Central memory CD4-positive, alpha-beta T cell (primary cell): ENCODE measurements at regions not wholly inside any gene's neighbourhood (a gene's known extent, or its start where the extent isn't known, plus 50 kb on each side); places are given as distances from the start of the nearest gene placed in this dataset.

Experiments used
- DNase-seq: peaks from one replicate; pipeline ENCODE4 v3.0.0; 2022

DNA sequence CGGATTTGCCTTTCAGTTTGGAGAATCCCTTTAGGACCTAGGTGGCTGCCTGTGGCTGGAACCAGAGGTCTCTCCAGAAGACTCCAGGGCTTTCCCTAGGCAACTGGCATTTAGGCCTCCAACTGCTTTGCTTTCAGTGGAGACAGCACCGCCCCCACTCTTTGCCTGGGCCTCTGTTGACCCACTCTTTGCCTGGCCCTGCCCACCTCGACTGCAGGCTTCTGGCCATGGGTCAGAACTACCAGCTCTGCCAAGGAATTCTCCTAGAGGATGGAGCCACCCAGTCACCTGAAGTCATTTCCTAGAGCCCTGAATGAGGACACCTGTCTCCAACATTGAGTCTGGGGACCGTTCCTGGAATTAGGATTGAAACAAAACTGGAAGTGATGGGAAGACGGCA lies 439.0 kb upstream of the CDH4 start:
- DNase-seq, result no peak

GRCh38 chr20:60815656-60816055 lies 436.4 kb upstream of the CDH4 start:
- no peak for DNase-seq

DNA sequence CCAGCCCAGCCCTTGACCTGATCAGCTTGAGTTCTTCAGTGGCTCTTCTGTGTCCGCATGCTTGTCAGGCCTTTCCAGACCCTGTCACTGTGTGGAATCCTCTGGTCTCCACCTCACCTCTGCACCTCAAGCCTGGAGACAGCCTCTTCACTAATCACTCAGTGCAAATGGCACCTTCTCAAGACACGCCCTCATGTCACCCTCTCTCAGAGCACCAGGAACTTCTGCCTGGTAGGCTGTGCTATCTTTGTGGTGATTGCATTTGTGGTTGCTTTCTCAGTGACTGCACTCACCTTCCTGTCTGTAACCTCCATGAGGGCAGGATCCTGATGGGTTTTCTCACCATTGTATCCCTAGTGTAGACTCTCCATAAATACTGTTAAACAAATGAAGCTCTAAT lies 435.2 kb upstream of the CDH4 start:
- no peak for DNase-seq

- DNase-seq, result no peak
Observed at GRCh38 chr20:60817891-60818290, 434.2 kb upstream of the CDH4 start.

DNA sequence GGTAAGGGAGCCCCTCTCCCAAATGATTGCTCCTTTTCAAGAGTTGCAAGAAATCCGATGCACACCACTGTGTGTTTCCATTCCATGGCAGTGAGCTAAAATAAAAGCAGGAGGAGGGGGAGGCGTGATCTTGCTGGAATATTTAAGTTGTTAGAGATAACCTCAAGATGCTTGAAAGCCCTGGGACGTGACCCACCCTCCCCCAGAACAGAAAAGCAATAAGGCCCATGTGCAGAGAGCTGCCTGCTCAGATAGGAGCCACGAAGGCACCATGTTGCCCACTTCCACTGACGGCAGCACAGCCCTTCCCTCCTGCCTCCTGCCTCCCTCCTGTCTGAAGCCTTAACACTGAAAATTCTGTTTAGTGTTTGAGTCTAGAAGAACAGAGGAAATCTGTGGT lies 432.6 kb upstream of the CDH4 start:
- DNase-seq, result no peak

DNA sequence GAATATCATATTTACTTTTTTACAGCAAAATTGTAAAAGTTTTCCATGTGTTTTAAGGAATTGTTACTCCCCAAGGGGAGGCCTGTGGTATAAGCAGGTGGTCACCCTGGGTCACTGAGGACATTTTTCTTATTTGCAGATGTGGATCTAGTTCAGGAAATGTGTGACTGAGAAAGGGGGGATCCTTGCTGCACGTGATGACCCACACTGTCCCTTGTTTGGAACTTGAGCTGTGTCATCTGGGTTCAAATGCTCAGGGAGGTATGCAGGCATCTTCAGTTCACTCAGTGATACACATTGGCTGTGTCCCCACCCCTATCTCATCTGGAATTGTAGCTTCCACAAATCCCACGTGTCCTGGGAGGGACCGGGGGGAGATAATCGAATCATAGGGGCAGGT lies 431.9 kb upstream of the CDH4 start:
- no peak for DNase-seq

- DNase-seq, result no peak
Observed at GRCh38 chr20:60820918-60821317, 431.1 kb upstream of the CDH4 start.

DNA sequence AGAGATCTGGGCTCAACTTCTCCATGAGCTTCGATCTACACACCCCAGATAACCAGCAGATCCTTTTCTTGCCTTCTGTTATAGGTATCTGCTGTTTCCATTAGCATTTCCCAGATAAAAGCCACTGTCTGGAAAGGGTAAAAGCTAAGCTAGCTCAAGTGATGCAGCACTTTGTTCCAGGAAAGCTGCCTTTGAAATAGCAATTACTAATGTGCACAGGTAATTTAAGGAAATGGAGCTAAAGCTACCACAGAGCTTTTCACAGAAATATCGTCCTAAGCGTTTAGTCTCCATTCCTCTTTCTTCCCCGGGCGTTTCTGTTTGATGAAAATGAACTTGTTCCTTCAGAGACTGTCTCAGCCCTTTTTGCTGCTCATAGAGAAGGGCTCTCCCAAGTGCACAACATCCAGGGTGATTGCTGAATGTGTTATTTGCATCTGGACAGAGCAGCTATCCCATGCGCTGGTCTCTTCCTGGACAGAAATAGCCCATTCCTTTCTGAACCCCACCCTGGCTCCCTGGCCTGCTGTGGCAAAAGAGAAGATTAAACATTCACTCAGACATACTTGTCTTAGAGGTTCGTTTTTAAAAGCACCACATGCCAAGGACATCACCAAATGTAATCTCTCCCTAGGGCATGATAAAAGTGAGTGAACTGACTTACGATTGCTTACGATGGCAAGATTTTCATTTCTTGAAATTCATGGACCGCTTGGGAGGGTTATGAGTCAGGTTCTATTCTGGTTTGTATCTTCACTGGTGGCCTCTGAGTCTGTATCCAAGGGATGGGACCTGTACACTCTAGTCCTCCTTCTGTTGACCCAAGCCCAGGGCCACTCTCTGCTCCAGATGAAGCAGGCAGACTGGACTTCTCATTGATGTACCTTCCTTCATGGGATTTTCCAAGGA lies 429.1 kb upstream of the CDH4 start:
- DNase-seq, result no peak

- no peak for DNase-seq
Observed at GRCh38 chr20:60835876-60836275, 416.2 kb upstream of the CDH4 start.

- DNase-seq, result no peak
Observed at GRCh38 chr20:60837173-60837770, 414.8 kb upstream of the CDH4 start.

GRCh38 chr20:60838297-60838696 lies 413.8 kb upstream of the CDH4 start:
- no peak for DNase-seq

DNA sequence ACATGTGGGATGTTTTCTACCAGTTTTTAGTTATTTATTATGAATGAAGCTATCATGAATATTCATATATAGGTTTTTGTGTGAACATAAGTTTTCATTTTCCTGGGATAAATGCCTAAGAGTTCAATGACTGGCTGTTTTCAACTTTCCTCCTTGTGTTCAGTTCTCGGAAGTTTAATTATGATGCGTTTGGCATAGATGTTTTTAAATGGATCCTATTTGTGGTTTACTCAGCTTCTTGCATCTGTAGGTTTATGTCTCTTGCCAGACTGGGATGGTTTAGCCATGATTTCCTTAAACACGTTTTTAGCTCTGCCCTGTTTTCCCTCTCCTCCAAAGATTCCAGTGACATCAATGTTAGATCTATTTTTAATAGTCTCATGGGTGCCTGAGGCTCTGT lies 411.1 kb upstream of the CDH4 start:
- DNase-seq, result no peak

DNA sequence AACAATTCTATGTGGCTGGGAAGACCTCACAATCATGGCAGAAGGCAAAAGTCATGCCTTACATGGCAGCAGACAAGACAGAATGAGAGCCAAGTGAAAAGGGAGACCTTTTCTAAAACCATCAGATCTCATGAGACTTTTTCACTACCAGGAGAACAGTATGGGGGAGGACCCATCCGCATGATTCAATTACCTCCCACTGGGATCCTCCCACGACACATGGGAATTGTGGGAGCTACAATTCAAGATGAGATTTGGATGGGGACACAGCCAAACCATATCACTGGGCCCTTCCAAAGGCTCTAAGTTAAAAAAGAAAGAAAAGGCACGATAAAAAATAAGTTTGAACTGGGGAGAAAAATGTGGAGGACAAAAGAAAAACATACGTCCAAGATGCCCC lies 406.9 kb upstream of the CDH4 start:
- no peak for DNase-seq

- no peak for DNase-seq
Observed at GRCh38 chr20:60851826-60852704, 400.0 kb upstream of the CDH4 start.

- DNase-seq, result no peak
Observed at GRCh38 chr20:60857708-60858107, 394.4 kb upstream of the CDH4 start.

DNA sequence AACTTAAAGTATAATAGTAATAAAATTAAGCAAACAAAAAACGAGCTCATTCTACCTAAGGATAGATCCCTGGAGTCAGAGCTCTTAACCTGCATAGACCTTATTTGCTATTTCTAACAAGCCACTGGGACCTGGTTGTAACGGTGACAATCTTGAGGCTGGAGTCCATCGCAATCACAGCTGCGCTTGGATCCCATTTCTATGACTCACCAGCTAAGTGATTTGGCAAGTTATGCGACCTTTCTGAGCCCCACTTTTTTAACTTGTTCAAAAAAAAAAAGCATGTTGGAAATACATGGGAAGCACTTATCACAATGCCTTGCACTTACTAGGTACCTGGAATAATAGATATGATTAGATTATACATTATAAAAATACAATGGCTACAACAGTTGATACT lies 389.5 kb upstream of the CDH4 start:
- DNase-seq, result no peak

- DNase-seq, result no peak
Observed at GRCh38 chr20:60863548-60863947, 388.5 kb upstream of the CDH4 start.

DNA sequence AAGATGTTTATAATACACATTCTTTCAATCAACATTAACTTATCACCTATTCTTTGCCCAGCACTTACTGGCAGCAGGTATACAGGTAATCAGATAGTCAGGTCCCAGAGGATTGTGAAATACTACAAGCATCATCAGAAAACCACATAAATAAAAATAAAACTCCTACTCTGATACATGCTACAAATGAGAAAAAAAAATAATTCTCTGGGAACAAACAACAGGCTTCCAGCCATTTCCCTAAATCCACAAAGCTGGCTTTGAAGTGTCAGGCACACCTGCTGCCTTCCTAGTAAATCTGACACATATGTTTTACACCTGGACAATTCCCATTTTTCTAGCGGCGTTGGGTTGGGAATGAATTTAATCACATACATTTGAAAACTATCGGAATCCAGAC lies 384.5 kb upstream of the CDH4 start:
- DNase-seq, result no peak

DNA sequence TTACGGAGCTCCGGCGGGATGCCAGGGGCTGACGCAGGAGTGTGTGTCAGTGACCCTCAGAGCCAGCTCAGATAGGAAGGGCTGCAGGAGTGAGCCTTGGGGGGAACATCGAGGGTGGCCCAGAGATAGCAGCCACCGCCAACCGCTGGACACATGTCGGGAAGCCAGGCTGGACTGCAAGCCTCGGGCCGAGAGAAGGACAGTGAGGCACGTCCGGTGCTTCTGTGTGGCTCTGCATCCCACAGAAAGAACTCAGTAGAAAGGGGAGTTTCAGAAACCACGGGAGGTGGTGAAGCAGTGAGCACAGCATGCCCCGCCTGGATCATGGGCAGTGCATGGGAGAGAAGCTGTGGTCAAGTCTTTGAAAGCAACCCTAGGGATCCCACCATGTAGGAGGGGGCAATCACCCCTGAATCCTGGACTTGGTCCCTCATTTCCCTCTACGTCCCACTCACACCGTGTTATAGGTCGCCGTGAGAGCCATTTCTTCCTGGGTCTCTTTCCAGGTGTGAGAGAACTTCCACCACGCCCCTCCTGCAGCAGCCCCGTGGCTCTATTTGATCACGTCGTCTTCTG lies 383.7 kb upstream of the CDH4 start:
- DNase-seq, result no peak

- DNase-seq, result no peak
Observed at GRCh38 chr20:60869087-60869486, 383.0 kb upstream of the CDH4 start.

DNA sequence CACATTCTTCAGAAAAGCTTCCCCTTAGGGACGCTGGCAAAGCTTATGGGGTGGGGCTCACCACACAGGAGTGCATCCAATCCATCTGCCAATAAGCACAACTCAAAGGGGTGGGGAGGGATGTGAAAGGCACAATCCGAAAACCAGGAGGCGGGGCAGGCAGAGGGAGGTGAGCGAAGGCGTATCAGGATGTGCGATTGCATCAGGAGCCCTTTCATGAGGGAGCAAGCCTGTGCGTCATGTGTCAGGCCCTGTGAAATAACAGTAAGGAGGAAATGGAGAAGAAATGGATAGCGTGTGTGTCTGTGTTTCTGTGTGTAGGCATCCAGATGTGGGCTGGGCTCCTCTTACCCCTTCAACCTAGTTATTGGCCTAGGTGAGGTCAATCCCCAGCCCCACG lies 382.4 kb upstream of the CDH4 start:
- no peak for DNase-seq

DNA sequence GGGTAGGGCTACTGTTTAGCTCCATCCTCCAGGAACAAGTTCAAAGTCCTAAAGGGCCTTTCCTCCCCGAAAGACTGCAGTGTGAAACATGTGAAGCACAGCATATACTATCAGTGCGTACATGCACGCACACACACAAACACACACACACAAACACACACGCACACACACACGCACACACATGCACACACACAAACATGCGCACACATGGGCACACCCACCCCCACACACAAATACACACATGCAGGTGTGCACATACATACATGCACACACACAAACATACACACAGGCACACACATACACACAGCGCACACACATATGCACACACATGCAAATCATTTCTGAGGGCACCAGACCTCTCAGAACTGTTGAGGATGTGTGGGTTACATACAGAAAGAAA lies 382.0 kb upstream of the CDH4 start:
- no peak for DNase-seq

GRCh38 chr20:60872224-60872623 lies 379.8 kb upstream of the CDH4 start:
- DNase-seq, result no peak
